ENCODE measurements at regions not wholly inside any gene's neighbourhood (a gene's known extent, or its start where the extent isn't known, plus 50 kb on each side); places are given as distances from the start of the nearest gene placed in this dataset.

DNA sequence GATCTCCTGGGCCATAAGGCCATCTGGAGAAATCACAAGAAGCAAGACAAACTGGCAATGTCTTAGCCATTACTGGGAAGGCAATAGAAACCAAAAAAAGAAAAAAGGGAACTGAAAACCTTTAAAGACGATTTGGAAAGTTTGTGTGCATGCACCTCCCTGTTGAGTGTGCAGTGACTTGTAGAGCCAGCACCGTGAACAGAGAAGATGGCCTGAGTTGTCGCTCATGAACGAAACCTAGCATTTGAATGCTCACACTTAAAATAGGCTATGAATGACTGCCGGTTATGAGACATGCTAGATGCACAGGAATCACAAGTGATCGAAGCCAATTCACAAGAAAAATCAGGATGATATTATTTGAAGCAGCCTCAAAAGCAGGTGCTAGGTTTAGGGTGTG, 151.3 kb upstream of the ADO start:
- Histone ChIP-seq H2AFZ (ENCODE audit: low read depth, low read length) (no peak overlapping the region), H3K9me3 (replicated peaks; ENCODE audit: control insufficient read depth, insufficient read depth, low read length) (no peaks in the 10 kb centered on the region), H3K4me2 (ENCODE audit: insufficient read depth, low read length) (no peak overlapping the region), H3K27me3 (ENCODE audit: control insufficient read depth in 2 of 2, insufficient read depth in 2 of 2, low read length in 2 of 2) (no peaks in the 10 kb centered on the region), H3K27ac (ENCODE audit: insufficient read depth, low read depth, low read length) (no peak overlapping the region), H4K20me1 (replicated peaks; ENCODE audit: control insufficient read depth, extremely low read depth, insufficient read depth, low read length) (no peaks in the 10 kb centered on the region), H3K79me2 (ENCODE audit: control insufficient read depth, insufficient read depth, low read length) (no peaks in the 10 kb centered on the region), H3K4me3 (replicated peaks in 1 of 3; ENCODE audit: insufficient read depth in 1 of 3, low read depth in 1 of 3, low read length in 3 of 3) (no peak overlapping the region), H3K9ac (replicated peaks; ENCODE audit: extremely low read depth, insufficient read depth, low read length) (no peak overlapping the region), H3K4me1 (ENCODE audit: control insufficient read depth, extremely low read depth, insufficient read depth, low read length) (no peaks in the 10 kb centered on the region), H3K9me1 (replicated peaks; ENCODE audit: control insufficient read depth, extremely low read depth, insufficient read depth, low read length) (no peaks in the 10 kb centered on the region), H3K36me3 (ENCODE audit: control insufficient read depth in 2 of 2, extremely low read depth in 1 of 2, insufficient read depth in 2 of 2, low read length in 2 of 2) (no peaks in the 10 kb centered on the region)
- DNase-seq (ENCODE audit: low read depth, low spot score) (no peak), FAIRE-seq (no peak)
- TF ChIP-seq JUN (IDR thresholded peaks at IDR 0.05; ENCODE audit: borderline replicate concordance, insufficient read depth, insufficient read length, low read depth) (no peak), MYC (IDR thresholded peaks at IDR 0.05; ENCODE audit: low read depth, low read length) (no peak)
- dilution Hi-C loops (cut with MboI; ENCODE audit: extremely low pct_ligation_motif_present, low sequenced_read_pairs) (no loop called here), intact Hi-C loops (cut with micrococcal nuclease) (no loop called here)
- POLR2A ChIA-PET: no interaction called here
- no TSS peak for BruUV-seq (replicated peaks)
- CTCF ChIA-PET: no interaction called here

DNA sequence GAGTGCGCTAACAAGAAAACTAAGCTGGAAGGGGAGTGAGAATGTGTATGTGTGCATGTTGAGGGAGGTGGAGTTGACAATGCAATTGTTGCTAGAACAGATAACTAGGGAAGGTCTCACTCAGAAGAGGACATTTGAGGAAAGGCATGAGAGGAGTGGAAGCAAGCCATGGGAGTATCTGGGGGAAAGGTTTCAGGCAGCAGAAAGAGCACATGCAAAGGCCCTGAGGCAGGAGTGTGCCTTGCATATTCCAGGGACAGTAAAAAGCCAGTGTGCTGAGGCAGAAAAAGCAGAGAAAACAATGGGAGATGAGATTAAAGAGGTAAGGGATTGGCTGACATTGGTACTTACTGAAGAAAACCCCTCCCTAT, 149.6 kb upstream of the ADO start:
- intact Hi-C loops (cut with micrococcal nuclease): no loop called here
- DNase-seq (ENCODE audit: low read depth, low spot score) (no peak), FAIRE-seq (no peak)
- TF ChIP-seq POLR2AphosphoS5 (IDR thresholded peaks at IDR 0.05; ENCODE audit: insufficient read depth, low read depth, low read length) (no peak), MYC (IDR thresholded peaks at IDR 0.05; ENCODE audit: low read depth, low read length) (no peak), GATA2 (IDR thresholded peaks at IDR 0.05; ENCODE audit: insufficient read depth, insufficient read length, low read depth, low read length) (no peak), FOS (IDR thresholded peaks at IDR 0.05; ENCODE audit: borderline replicate concordance, insufficient read depth, low read length) (no peak), EZH2 (IDR thresholded peaks at IDR 0.05; ENCODE audit: borderline replicate concordance, low read depth, low read length, severe bottlenecking) (no peak), JUN (IDR thresholded peaks at IDR 0.05; ENCODE audit: borderline replicate concordance, insufficient read depth, insufficient read length, low read depth) (no peak), POLR2A (IDR thresholded peaks at IDR 0.05; ENCODE audit: low read depth, low read length) (no peak)
- TF ChIP-seq, protein P1, sequence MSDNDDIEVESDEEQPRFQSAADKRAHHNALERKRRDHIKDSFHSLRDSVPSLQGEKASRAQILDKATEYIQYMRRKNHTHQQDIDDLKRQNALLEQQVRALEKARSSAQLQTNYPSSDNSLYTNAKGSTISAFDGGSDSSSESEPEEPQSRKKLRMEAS (IDR thresholded peaks at IDR 0.05; ENCODE audit: insufficient read depth, insufficient read length): no peak
- TF ChIP-seq, protein P2, sequence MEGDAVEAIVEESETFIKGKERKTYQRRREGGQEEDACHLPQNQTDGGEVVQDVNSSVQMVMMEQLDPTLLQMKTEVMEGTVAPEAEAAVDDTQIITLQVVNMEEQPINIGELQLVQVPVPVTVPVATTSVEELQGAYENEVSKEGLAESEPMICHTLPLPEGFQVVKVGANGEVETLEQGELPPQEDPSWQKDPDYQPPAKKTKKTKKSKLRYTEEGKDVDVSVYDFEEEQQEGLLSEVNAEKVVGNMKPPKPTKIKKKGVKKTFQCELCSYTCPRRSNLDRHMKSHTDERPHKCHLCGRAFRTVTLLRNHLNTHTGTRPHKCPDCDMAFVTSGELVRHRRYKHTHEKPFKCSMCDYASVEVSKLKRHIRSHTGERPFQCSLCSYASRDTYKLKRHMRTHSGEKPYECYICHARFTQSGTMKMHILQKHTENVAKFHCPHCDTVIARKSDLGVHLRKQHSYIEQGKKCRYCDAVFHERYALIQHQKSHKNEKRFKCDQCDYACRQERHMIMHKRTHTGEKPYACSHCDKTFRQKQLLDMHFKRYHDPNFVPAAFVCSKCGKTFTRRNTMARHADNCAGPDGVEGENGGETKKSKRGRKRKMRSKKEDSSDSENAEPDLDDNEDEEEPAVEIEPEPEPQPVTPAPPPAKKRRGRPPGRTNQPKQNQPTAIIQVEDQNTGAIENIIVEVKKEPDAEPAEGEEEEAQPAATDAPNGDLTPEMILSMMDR (IDR thresholded peaks at IDR 0.05; ENCODE audit: extremely low read depth in 1 of 2, insufficient read depth in 1 of 2, low read depth in 1 of 2, low read length in 2 of 2): no peak
- no peaks in the 10 kb centered on the region for H3K36me3 ChIP-seq (ENCODE audit: control insufficient read depth in 2 of 2, extremely low read depth in 1 of 2, insufficient read depth in 2 of 2, low read length in 2 of 2)
- no peaks in the 10 kb centered on the region for H3K4me1 ChIP-seq (ENCODE audit: control insufficient read depth, extremely low read depth, insufficient read depth, low read length)
- ChIA-PET CTCF (no interaction called here), POLR2A (no interaction called here)
- no peak overlapping the region for H3K4me2 ChIP-seq (ENCODE audit: insufficient read depth, low read length)
- H3K79me2 ChIP-seq (ENCODE audit: control insufficient read depth, insufficient read depth, low read length): no peaks in the 10 kb centered on the region
- dilution Hi-C loops (cut with MboI; ENCODE audit: extremely low pct_ligation_motif_present, low sequenced_read_pairs): no loop called here
- H3K27me3 ChIP-seq (ENCODE audit: control insufficient read depth in 2 of 2, insufficient read depth in 2 of 2, low read length in 2 of 2): no peaks in the 10 kb centered on the region
- H3K9ac ChIP-seq (replicated peaks; ENCODE audit: extremely low read depth, insufficient read depth, low read length): no peak overlapping the region
- H3K4me3 ChIP-seq (replicated peaks in 1 of 3; ENCODE audit: insufficient read depth in 1 of 3, low read depth in 1 of 3, low read length in 3 of 3): no peak overlapping the region
- no TSS peak for BruUV-seq (replicated peaks)
- no peak overlapping the region for H2AFZ ChIP-seq (ENCODE audit: low read depth, low read length)
- no peaks in the 10 kb centered on the region for H3K9me3 ChIP-seq (replicated peaks; ENCODE audit: control insufficient read depth, insufficient read depth, low read length)
- no peaks in the 10 kb centered on the region for H4K20me1 ChIP-seq (replicated peaks; ENCODE audit: control insufficient read depth, extremely low read depth, insufficient read depth, low read length)
- H3K9me1 ChIP-seq (replicated peaks; ENCODE audit: control insufficient read depth, extremely low read depth, insufficient read depth, low read length): no peaks in the 10 kb centered on the region
- H3K27ac ChIP-seq (ENCODE audit: insufficient read depth, low read depth, low read length): no peak overlapping the region
